Ishikawa (cell line): ENCODE measurements at regions not wholly inside any gene's neighbourhood (a gene's known extent, or its start where the extent isn't known, plus 50 kb on each side); places are given as distances from the start of the nearest gene placed in this dataset.

Experiments used
- EP300 ChIP-seq: IDR thresholded peaks from 2 replicates; pipeline ENCODE4 v1.6.1; 2012; ENCODE audit warnings: borderline replicate concordance
- YY1 ChIP-seq: IDR thresholded peaks from 2 replicates; pipeline ENCODE4 v1.6.1; 2012; ENCODE audit warnings: low read depth

DNA sequence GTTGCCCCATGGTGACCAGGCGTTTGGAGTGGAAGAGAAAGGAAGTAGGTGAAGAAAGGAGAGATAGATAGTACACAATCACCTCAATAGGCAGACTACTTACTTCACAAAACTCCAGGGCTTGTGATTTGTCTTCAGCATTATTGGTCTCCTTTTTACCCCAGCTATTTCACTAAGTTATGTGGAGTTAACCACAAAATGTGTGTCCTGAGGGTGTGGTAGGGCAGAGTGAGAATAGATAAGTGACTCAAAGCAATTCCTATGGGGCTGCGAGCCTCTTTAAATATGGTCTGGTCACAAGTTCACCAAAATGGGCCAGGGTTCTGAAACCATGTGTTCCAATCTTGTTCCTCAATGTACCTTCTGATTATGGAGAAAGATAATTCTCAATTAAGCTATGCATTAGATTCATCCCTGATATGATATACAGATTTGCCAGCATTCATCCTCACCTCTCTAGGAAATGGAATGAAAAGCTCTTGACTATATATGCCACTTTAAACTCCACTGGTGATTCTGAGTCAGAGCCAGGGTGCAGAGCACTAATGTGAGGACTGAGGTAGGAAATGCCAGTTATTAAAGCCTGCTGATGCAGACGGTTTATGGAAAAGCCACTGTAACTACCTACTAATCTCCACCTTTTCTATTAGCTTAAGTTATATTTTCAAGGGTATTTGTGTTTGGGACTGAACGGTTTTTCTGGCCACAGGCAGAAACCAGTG, 310.6 kb upstream of the MANEA start:
- no peak for TF ChIP-seq EP300
- TF ChIP-seq YY1 = no peak
